HL-60 (cell line): ENCODE measurements at regions not wholly inside any gene's neighbourhood (a gene's known extent, or its start where the extent isn't known, plus 50 kb on each side); places are given as distances from the start of the nearest gene placed in this dataset.

ENCODE experiments used
- DNase-seq, 2 experiments: peaks; one replicate each; pipeline ENCODE4 v3.0.0-alpha.2; 2010 to 2020; ENCODE audit warnings: low read depth in 1 of 2, low spot score in 1 of 2
- H3K27ac ChIP-seq: fragments of 250-450 bp; sonication (Bioruptor Pico); replicated peaks from 2 replicates; pipeline ENCODE4 v1.5.1; 2020; ENCODE audit warnings: mild to moderate bottlenecking, moderate library complexity
- H3K27me3 ChIP-seq: fragments of 250-450 bp; sonication (Bioruptor Pico); 2 replicates; pipeline ENCODE4 v1.5.1; 2021; ENCODE audit warnings: mild to moderate bottlenecking, moderate library complexity; ENCODE audit not compliant: insufficient read depth, poor library complexity, severe bottlenecking
- H3K4me3 ChIP-seq: replicated peaks from 2 replicates; pipeline ENCODE4 v1.5.1; 2011; ENCODE audit warnings: mild to moderate bottlenecking, control low read depth, low read length; ENCODE audit not compliant: insufficient read depth
- GABPA ChIP-seq: IDR thresholded peaks from 2 replicates; pipeline ENCODE4 v1.6.1; 2012; ENCODE audit warnings: low read depth
- POLR2AphosphoS5 ChIP-seq: IDR thresholded peaks from 2 replicates; pipeline ENCODE4 v1.6.1; 2012; ENCODE audit warnings: low read depth
- SPI1 ChIP-seq: IDR thresholded peaks from 2 replicates; pipeline ENCODE4 v1.6.1; 2012; ENCODE audit warnings: low read depth, mild to moderate bottlenecking, borderline replicate concordance
- TF ChIP-seq, protein P1 (sequence below): IDR thresholded peaks from 2 replicates; pipeline ENCODE4 v1.6.1; 2012; ENCODE audit warnings: low read depth; ENCODE audit not compliant: insufficient replicate concordance
- TF ChIP-seq, protein P2 (sequence below): IDR thresholded peaks from one replicate; pipeline ENCODE4 v1.5.1; 2011; ENCODE audit warnings: low read length, control low read depth, inconsistent platforms; ENCODE audit not compliant: insufficient read depth

DNA sequence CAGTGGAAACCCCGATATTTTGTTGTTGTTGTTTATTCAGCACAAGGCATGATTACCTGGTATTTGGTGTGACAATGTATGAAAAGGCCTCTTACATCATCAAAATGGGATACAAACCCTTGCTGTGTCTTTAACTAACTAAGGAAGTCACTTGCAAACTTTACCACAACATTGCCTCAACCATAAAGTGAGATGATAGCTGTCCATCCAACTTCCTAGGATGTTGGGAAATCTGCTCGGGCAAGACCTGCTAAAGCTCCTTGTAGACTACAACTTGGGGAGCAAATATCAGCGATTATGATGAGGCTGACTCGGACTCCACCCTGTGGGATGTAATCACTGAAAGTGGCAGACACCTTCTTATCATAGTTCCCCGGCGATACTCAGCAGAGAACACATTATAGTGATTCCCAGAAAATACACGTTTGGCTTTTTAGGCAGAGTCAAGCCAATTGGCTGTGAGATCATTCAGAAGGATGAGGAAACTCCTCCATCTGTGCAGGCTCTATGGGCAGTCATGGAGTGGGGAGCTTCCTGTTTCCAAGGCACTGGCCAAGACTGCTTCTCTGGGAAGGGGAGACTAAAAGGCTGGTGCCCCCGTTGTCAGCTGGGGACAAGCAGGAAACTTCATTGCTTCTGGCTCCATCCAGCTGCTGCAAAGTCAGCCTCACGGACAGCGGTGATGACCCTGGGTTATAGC lies 289.0 kb downstream of the RNF144A start:
- no peaks in the 10 kb centered on the region for H3K27me3 ChIP-seq
- no peak for TF ChIP-seq POLR2AphosphoS5
- peak in 1 of 2 experiments; percentile 8 for DNase-seq
- no peak overlapping the region for H3K27ac ChIP-seq
- no peak overlapping the region for H3K4me3 ChIP-seq

DNA sequence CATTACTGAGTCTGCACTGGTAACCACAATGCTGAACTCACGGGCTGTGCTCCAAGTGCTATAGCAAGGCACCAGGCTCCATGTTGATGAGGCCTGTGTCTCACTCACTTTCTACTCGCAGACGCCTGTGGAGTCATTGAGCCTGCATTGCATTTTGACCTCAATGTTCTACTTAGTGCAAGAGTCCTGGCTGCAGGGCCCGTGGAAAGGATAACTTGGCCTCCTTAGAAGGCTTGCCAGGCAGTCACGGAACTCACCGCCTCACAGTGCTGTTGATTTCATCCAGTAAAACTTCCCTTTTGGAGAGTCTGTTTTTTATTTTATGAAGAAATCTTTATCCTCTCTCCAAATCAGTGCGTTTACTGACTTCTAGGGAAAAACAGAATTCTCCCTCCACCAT lies 290.4 kb downstream of the RNF144A start:
- DNase-seq = no peak
- Histone ChIP-seq H3K27ac (no peak overlapping the region), H3K4me3 (no peak overlapping the region), H3K27me3 (no peaks in the 10 kb centered on the region)
- no peak for TF ChIP-seq GABPA
- TF ChIP-seq POLR2AphosphoS5 = no peak
- no peak for TF ChIP-seq SPI1
- TF ChIP-seq, protein P1, sequence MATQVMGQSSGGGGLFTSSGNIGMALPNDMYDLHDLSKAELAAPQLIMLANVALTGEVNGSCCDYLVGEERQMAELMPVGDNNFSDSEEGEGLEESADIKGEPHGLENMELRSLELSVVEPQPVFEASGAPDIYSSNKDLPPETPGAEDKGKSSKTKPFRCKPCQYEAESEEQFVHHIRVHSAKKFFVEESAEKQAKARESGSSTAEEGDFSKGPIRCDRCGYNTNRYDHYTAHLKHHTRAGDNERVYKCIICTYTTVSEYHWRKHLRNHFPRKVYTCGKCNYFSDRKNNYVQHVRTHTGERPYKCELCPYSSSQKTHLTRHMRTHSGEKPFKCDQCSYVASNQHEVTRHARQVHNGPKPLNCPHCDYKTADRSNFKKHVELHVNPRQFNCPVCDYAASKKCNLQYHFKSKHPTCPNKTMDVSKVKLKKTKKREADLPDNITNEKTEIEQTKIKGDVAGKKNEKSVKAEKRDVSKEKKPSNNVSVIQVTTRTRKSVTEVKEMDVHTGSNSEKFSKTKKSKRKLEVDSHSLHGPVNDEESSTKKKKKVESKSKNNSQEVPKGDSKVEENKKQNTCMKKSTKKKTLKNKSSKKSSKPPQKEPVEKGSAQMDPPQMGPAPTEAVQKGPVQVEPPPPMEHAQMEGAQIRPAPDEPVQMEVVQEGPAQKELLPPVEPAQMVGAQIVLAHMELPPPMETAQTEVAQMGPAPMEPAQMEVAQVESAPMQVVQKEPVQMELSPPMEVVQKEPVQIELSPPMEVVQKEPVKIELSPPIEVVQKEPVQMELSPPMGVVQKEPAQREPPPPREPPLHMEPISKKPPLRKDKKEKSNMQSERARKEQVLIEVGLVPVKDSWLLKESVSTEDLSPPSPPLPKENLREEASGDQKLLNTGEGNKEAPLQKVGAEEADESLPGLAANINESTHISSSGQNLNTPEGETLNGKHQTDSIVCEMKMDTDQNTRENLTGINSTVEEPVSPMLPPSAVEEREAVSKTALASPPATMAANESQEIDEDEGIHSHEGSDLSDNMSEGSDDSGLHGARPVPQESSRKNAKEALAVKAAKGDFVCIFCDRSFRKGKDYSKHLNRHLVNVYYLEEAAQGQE = no peak
- TF ChIP-seq, protein P2, sequence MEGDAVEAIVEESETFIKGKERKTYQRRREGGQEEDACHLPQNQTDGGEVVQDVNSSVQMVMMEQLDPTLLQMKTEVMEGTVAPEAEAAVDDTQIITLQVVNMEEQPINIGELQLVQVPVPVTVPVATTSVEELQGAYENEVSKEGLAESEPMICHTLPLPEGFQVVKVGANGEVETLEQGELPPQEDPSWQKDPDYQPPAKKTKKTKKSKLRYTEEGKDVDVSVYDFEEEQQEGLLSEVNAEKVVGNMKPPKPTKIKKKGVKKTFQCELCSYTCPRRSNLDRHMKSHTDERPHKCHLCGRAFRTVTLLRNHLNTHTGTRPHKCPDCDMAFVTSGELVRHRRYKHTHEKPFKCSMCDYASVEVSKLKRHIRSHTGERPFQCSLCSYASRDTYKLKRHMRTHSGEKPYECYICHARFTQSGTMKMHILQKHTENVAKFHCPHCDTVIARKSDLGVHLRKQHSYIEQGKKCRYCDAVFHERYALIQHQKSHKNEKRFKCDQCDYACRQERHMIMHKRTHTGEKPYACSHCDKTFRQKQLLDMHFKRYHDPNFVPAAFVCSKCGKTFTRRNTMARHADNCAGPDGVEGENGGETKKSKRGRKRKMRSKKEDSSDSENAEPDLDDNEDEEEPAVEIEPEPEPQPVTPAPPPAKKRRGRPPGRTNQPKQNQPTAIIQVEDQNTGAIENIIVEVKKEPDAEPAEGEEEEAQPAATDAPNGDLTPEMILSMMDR = no peak

DNA sequence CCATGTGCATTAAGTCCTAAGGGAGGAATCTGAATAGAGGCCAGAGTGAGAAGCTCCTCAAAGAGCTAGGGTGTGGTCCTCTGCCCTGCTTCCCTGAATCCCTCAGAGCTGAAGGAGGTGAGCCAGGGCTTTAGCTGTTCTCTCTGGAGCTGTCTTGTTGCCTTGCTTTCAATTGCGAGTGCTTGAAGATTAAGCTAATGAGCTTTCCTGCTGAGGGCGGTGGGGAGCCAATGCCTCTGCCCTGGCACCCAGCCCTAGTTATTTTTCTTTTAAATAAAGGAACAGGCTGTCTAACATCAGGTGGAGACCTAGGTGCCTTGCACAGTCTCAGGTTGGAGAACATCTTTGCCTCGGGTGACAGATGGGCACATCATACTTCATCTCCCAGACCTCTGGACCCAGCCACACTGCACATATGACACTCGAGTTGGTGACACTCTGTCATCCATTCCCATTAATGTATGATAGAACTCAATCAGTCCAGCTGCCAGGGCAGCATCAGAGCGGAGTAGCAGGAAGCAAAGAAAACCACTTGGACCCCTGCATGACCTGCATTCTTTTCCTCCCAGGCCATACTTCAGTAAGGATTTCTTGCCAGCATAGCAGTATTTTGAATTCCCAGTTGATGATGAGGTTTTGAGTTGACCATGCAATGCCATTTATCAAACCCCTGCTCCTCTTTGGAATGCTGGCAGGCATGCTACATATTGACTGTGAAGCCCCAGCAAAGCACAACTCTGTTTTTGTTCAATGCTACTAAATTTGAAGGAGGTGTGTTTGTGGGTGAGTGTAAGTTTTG lies 292.7 kb downstream of the RNF144A start:
- Histone ChIP-seq H3K27ac (no peak overlapping the region), H3K4me3 (no peak overlapping the region), H3K27me3 (no peaks in the 10 kb centered on the region)
- TF ChIP-seq GABPA (no peak), SPI1 (no peak), POLR2AphosphoS5 (no peak)
- TF ChIP-seq, protein P2 = no peak
- TF ChIP-seq, protein P1 = no peak
- no peak for DNase-seq

DNA sequence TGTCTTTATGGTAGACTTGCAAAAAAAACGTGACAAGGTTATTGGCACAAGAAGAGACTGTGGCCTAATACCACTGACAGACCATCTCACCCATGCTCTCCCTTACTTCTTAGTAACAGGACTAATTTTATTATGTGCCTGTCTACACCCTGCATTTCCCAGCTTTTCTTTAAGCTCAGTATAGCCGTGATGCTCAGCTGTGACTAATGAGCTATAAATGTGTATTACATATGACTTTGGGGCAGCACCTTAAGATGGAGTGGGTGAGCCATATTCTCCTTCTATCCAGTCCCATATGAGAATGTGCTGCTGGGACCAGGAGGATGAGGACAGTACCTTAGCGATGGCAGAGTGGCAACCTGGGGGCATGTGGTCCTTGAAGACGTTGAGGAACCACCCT lies 293.5 kb downstream of the RNF144A start:
- H3K4me3 ChIP-seq = no peak overlapping the region

More for the DNA sequence above, 293.5 kb downstream of the RNF144A start:
- TF ChIP-seq, protein P1 = no peak
- TF ChIP-seq, protein P2 = no peak
- TF ChIP-seq GABPA (no peak), SPI1 (no peak), POLR2AphosphoS5 (no peak)
- no peaks in the 10 kb centered on the region for H3K27me3 ChIP-seq
- H3K27ac ChIP-seq = no peak overlapping the region
- DNase-seq = no peak
